A549 (cell line): ENCODE measurements at regions not wholly inside any gene's neighbourhood (a gene's known extent, or its start where the extent isn't known, plus 50 kb on each side); places are given as distances from the start of the nearest gene placed in this dataset.

Source experiments
- CHD2 ChIP-seq: fragments of 150-350 bp; IDR thresholded peaks from 2 replicates; pipeline ENCODE4 v1.6.1; 2014; ENCODE audit warnings: low read length; ENCODE audit not compliant: partially characterized antibody
- CTCF ChIP-seq: fragments of >200 bp; sonication (Bioruptor Twin); formaldehyde crosslinking; IDR thresholded peaks from 3 replicates; pipeline ENCODE4 v1.5.1; 2016
- E2F6 ChIP-seq: IDR thresholded peaks from 2 replicates; pipeline ENCODE4 v1.6.1; 2012; ENCODE audit warnings: low read depth, borderline replicate concordance
- JUN ChIP-seq, 2 experiments: fragments of >200 bp; sonication (Bioruptor Twin); formaldehyde crosslinking; IDR thresholded peaks; 2 replicates in 1 of 2; 3 replicates in 1 of 2; pipeline ENCODE4 v1.6.1; 2016 to 2017
- JUNB ChIP-seq: fragments of >200 bp; sonication (Bioruptor Twin); formaldehyde crosslinking; IDR thresholded peaks from 2 replicates; pipeline ENCODE4 v1.6.1; 2016
- MAFK ChIP-seq: fragments of 450-650 bp; IDR thresholded peaks from 2 replicates; pipeline ENCODE4 v1.6.1; 2014; ENCODE audit not compliant: partially characterized antibody
- PBX3 ChIP-seq: IDR thresholded peaks from 2 replicates; pipeline ENCODE4 v1.6.1; 2012
- POLR2A ChIP-seq: IDR thresholded peaks from 2 replicates; pipeline ENCODE4 v1.6.1; 2012; ENCODE audit warnings: mild to moderate bottlenecking, low read length
- RAD21 ChIP-seq, 2 experiments: fragments of >200 bp in 1 of 2; sonication (Bioruptor Twin) in 1 of 2; formaldehyde crosslinking in 1 of 2; IDR thresholded peaks in 1 of 2; conservative IDR thresholded peaks in 1 of 2; 2 replicates in 1 of 2; 3 replicates in 1 of 2; pipeline ENCODE4 v1.6.1; 2012 to 2018; ENCODE audit warnings: inconsistent platforms in 1 of 2
- REST ChIP-seq: fragments of 200-600 bp; sonication (generic); IDR thresholded peaks from 2 replicates; pipeline ENCODE4 v1.6.1; 2016; ENCODE audit warnings: antibody characterized with exemption, mild to moderate bottlenecking, moderate library complexity
- TP53 ChIP-seq: fragments of 250-450 bp; sonication (Bioruptor Pico); IDR thresholded peaks from 2 replicates; pipeline ENCODE4 v1.5.0; 2021; ENCODE audit warnings: mild to moderate bottlenecking, moderate library complexity
- USF2 ChIP-seq: fragments of 450-650 bp; IDR thresholded peaks from 2 replicates; pipeline ENCODE4 v1.6.1; 2014; ENCODE audit warnings: antibody characterized with exemption

GRCh38 chrX:100494646-100495370, 84.7 kb upstream of the PCDH19 start:
- TF ChIP-seq CTCF (no peak), TP53 (CRISPR knock-in tag) (no peak), POLR2A (no peak), USF2 (no peak), JUNB (no peak), JUN (IDR thresholded peaks at IDR 0.05) (no peak), PBX3 (no peak), MAFK (no peak), E2F6 (no peak), REST (no peak), RAD21 (conservative IDR thresholded peaks at IDR 0.05 in 1 of 2, IDR thresholded peaks at IDR 0.05 in 1 of 2) (no peak), CHD2 (no peak)
